ENCODE measurements at regions not wholly inside any gene's neighbourhood (a gene's known extent, or its start where the extent isn't known, plus 50 kb on each side); places are given as distances from the start of the nearest gene placed in this dataset.

- no peaks in the 10 kb centered on the region for H3K27me3 Mint-ChIP-seq (ENCODE audit: low read depth in 3 of 3)
- H3K36me3 Mint-ChIP-seq = no peaks in the 10 kb centered on the region
- Histone ChIP-seq H4K20me1 (ENCODE audit: insufficient read depth, low read length) (no peaks in the 10 kb centered on the region), H3K4me1 (ENCODE audit: control insufficient read depth in 1 of 2, insufficient read depth in 2 of 2, low read length in 2 of 2) (no peaks in the 10 kb centered on the region), H3K9ac (ENCODE audit: insufficient read depth, low read length, poor library complexity, severe bottlenecking) (no peak overlapping the region), H3K4me3 (replicated peaks in 1 of 3; ENCODE audit: low read depth in 2 of 3, low read length in 3 of 3) (no peak overlapping the region), H3K79me2 (ENCODE audit: insufficient read depth, low read length) (no peaks in the 10 kb centered on the region), H3K27ac (ENCODE audit: low read depth in 1 of 2, low read length in 2 of 2) (no peak overlapping the region), H3K36me3 (replicated peaks in 1 of 2; ENCODE audit: control insufficient read depth in 1 of 2, insufficient read depth in 2 of 2, low read length in 2 of 2) (no peaks in the 10 kb centered on the region), H3K9me3 (replicated peaks in 1 of 2; ENCODE audit: control insufficient read depth in 1 of 2, insufficient read depth in 1 of 2, low read length in 2 of 2) (no peaks in the 10 kb centered on the region), H2AFZ (ENCODE audit: insufficient read depth, low read depth, low read length, poor library complexity, severe bottlenecking) (no peak overlapping the region), H3K27me3 (ENCODE audit: control insufficient read depth in 2 of 2, insufficient read depth in 2 of 2, low read length in 2 of 2) (no peaks in the 10 kb centered on the region), H3K4me2 (replicated peaks; ENCODE audit: extremely low read depth, low read length, poor library complexity, severe bottlenecking) (no peak overlapping the region)
- no peaks in the 10 kb centered on the region for H3K4me1 Mint-ChIP-seq
- H3K27ac Mint-ChIP-seq = no peak overlapping the region
- peaks cover 0 to 11% (median 1%) of the 10 kb centered on the region in 7 donors for H3K9me3 Mint-ChIP-seq
- WGBS (ENCODE audit: insufficient coverage) = no CpG with 5 or more reads among the region's 2 CpGs
- no peak for TF ChIP-seq CTCF (IDR thresholded peaks at IDR 0.05)
- H3K4me3 Mint-ChIP-seq = no peak overlapping the region
- no peak for DNase-seq
- intact Hi-C loops (cut with micrococcal nuclease) = no loop called here
Measured at GRCh38 chr2:19174176-19174575, 184.2 kb downstream of the OSR1 start.

- Mint-ChIP-seq H3K9me3 (peaks cover 0 to 5% (median 1%) of the 10 kb centered on the region in 7 donors), H3K27me3 (ENCODE audit: low read depth in 3 of 3) (no peaks in the 10 kb centered on the region), H3K36me3 (no peaks in the 10 kb centered on the region), H3K4me3 (no peak overlapping the region), H3K4me1 (no peaks in the 10 kb centered on the region), H3K27ac (no peak overlapping the region)
- no peak overlapping the region for H3K27ac ChIP-seq (ENCODE audit: low read depth in 1 of 2, low read length in 2 of 2)
- WGBS (ENCODE audit: insufficient coverage) = no CpG with 5 or more reads among the region's 1 CpG
- intact Hi-C loops (cut with micrococcal nuclease) = no loop called here
- no peak for TF ChIP-seq CTCF (IDR thresholded peaks at IDR 0.05)
- H3K4me2 ChIP-seq (replicated peaks; ENCODE audit: extremely low read depth, low read length, poor library complexity, severe bottlenecking) = no peak overlapping the region
- no peak overlapping the region for H3K4me3 ChIP-seq (replicated peaks in 1 of 3; ENCODE audit: low read depth in 2 of 3, low read length in 3 of 3)
- no peaks in the 10 kb centered on the region for H3K27me3 ChIP-seq (ENCODE audit: control insufficient read depth in 2 of 2, insufficient read depth in 2 of 2, low read length in 2 of 2)
- no peaks in the 10 kb centered on the region for H3K9me3 ChIP-seq (replicated peaks in 1 of 2; ENCODE audit: control insufficient read depth in 1 of 2, insufficient read depth in 1 of 2, low read length in 2 of 2)
- no peak overlapping the region for H3K9ac ChIP-seq (ENCODE audit: insufficient read depth, low read length, poor library complexity, severe bottlenecking)
- H3K4me1 ChIP-seq (ENCODE audit: control insufficient read depth in 1 of 2, insufficient read depth in 2 of 2, low read length in 2 of 2) = no peaks in the 10 kb centered on the region
- H4K20me1 ChIP-seq (ENCODE audit: insufficient read depth, low read length) = no peaks in the 10 kb centered on the region
- no peak for DNase-seq
- no peaks in the 10 kb centered on the region for H3K36me3 ChIP-seq (replicated peaks in 1 of 2; ENCODE audit: control insufficient read depth in 1 of 2, insufficient read depth in 2 of 2, low read length in 2 of 2)
- H3K79me2 ChIP-seq (ENCODE audit: insufficient read depth, low read length) = no peaks in the 10 kb centered on the region
- H2AFZ ChIP-seq (ENCODE audit: insufficient read depth, low read depth, low read length, poor library complexity, severe bottlenecking) = no peak overlapping the region
Measured at GRCh38 chr2:19171409-19171808, 187.0 kb downstream of the OSR1 start.

Data from CD14-positive monocyte (primary cell).